ENCODE measurements at regions not wholly inside any gene's neighbourhood (a gene's known extent, or its start where the extent isn't known, plus 50 kb on each side); places are given as distances from the start of the nearest gene placed in this dataset.

DNA sequence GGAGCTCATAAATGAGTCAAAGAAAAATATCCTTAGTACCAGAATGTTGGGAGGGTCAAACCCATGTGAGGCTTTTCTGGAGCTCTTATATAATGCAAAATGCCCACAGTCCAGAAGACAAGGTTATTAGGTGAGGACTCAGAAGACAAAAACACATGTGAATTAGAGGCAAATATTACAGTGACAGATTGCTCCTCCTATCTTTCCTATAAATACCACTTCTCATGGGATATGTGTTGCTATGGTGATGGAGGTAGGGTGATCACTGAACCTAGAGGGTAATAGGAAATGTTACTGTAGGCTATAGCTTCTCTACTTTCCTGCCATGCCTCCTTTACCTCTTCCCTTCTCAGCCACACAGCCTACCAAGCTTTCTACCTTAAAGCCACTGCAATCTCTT, 264.6 kb downstream of the SEC61B start:
- Histone ChIP-seq H3K27me3 (ENCODE audit: control insufficient read depth, insufficient read depth, low read length) (no peaks in the 10 kb centered on the region), H3K9me3 (ENCODE audit: control insufficient read depth, insufficient read depth, low read length) (no peaks in the 10 kb centered on the region), H3K27ac (ENCODE audit: low read depth, low read length) (no peak overlapping the region), H3K4me3 (ENCODE audit: low read depth, low read length) (no peak overlapping the region)
- TF ChIP-seq, protein P1, sequence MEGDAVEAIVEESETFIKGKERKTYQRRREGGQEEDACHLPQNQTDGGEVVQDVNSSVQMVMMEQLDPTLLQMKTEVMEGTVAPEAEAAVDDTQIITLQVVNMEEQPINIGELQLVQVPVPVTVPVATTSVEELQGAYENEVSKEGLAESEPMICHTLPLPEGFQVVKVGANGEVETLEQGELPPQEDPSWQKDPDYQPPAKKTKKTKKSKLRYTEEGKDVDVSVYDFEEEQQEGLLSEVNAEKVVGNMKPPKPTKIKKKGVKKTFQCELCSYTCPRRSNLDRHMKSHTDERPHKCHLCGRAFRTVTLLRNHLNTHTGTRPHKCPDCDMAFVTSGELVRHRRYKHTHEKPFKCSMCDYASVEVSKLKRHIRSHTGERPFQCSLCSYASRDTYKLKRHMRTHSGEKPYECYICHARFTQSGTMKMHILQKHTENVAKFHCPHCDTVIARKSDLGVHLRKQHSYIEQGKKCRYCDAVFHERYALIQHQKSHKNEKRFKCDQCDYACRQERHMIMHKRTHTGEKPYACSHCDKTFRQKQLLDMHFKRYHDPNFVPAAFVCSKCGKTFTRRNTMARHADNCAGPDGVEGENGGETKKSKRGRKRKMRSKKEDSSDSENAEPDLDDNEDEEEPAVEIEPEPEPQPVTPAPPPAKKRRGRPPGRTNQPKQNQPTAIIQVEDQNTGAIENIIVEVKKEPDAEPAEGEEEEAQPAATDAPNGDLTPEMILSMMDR (IDR thresholded peaks at IDR 0.05; ENCODE audit: low read depth, low read length) = no peak
- DNase-seq (ENCODE audit: low read depth, low spot score) = no peak
- POLR2A ChIA-PET = no interaction called here
- CTCF ChIA-PET = no interaction called here

DNA sequence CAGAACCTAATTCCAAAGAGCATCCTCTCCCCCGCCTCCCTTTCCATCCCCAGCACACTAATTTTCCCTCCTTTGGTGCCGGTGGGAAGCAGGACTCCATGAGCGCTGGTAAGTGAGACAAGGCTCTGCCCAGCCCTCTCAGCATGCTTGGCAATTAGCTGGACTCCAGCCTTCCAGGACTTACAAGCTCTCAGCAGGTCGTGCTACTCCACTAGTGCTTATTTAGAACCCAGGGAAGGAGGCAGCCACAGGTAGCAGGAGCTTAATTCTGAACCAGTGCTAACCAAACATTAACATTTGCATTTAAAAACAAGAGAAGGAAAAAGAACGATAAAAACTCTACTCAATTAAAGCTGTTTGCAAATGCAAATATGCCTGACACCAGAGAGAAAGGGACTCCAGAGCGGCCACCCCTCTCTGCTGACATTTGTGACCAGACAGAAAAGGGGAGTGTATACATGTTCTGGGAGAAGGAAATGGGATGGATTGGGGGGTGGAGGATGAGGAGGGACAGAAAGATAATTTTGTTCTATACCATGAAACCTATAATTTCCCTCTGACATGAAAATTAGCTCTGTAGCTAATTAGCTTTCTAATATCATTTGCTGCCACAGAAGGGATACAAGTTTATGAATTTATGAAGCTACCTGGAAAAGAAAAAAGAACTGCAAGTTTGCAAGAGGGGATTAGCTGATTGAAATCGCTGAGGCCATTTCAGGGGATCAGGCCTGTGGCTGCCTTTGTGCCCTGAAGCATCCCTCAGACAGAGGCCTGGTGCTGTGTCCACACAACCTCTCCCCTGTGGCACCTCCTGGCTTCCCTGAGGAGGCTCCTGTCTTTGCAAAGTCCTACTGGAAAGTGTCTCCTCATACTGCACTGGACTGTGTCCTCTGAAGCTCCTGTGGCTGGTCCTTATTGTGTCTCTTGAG, 266.3 kb downstream of the SEC61B start:
- ChIA-PET POLR2A (no interaction called here), CTCF (interaction anchor here (0.8 to 0.9 kb wide), 2 partner anchors 23 to 223 kb away, joined by 3 read pairs; no protein-coding TSS in a partner anchor)
- no peaks in the 10 kb centered on the region for H3K9me3 ChIP-seq (ENCODE audit: control insufficient read depth, insufficient read depth, low read length)
- H3K27me3 ChIP-seq (ENCODE audit: control insufficient read depth, insufficient read depth, low read length) = peaks cover 4% of the 10 kb centered on the region
- no peak overlapping the region for H3K27ac ChIP-seq (ENCODE audit: low read depth, low read length)
- DNase-seq (ENCODE audit: low read depth, low spot score) = no peak
- no peak overlapping the region for H3K4me3 ChIP-seq (ENCODE audit: low read depth, low read length)
- TF ChIP-seq, protein P1 (IDR thresholded peaks at IDR 0.05; ENCODE audit: low read depth, low read length) = no peak

DNA sequence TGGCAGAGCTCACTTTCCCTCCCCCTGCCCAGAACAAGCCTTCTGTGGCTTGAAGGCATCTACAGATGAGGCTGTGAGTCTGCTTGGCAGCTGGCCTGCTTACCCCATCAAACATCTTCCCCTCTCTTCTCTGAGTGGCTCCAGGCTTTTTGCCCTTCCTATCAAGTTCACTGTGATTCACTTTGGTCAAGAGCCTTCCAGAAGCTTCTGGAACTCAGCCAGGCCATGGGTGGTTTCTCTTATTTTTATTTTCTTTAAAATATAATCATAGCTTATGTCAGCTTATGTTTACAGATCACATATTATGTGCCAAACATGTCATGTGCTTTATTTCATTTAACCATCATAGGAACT, 267.0 kb downstream of the SEC61B start:
- DNase-seq (ENCODE audit: low read depth, low spot score) = peak; percentile 16
- ChIA-PET POLR2A (interaction anchor here (0.6 kb wide), 1 partner anchor 136 kb away, joined by 3 read pairs; no protein-coding TSS in a partner anchor), CTCF (interaction anchor here (0.8 to 0.9 kb wide), 2 partner anchors 23 to 223 kb away, joined by 3 read pairs; no protein-coding TSS in a partner anchor)
- Histone ChIP-seq H3K27me3 (ENCODE audit: control insufficient read depth, insufficient read depth, low read length) (peaks cover 5% of the 10 kb centered on the region), H3K4me3 (ENCODE audit: low read depth, low read length) (no peak overlapping the region), H3K9me3 (ENCODE audit: control insufficient read depth, insufficient read depth, low read length) (no peaks in the 10 kb centered on the region), H3K27ac (ENCODE audit: low read depth, low read length) (no peak overlapping the region)
- TF ChIP-seq, protein P1 (IDR thresholded peaks at IDR 0.05; ENCODE audit: low read depth, low read length) = no peak

DNA sequence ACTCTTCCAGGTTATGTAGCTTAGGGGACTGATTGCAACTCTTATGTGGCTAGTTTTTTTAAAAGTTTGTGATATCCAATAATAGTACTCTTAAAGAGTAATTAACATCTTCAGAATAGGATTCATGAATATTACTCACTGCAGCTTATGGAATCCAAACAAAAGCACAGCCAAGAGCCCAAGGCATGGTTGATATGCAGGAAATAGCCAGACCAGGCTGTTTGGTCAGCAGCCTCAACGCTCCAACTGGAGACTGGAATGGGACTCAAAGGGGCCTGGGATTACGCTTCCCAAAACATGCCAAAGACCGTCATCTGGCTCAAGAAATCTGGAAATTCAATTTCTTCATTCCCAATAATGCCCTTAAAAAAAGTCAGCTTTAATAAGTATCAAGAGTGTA, 268.6 kb downstream of the SEC61B start:
- ChIA-PET CTCF (no interaction called here), POLR2A (no interaction called here)
- DNase-seq (ENCODE audit: low read depth, low spot score) = no peak
- H3K9me3 ChIP-seq (ENCODE audit: control insufficient read depth, insufficient read depth, low read length) = no peaks in the 10 kb centered on the region
- H3K27me3 ChIP-seq (ENCODE audit: control insufficient read depth, insufficient read depth, low read length) = peaks cover 5% of the 10 kb centered on the region
- no peak overlapping the region for H3K27ac ChIP-seq (ENCODE audit: low read depth, low read length)
- no peak overlapping the region for H3K4me3 ChIP-seq (ENCODE audit: low read depth, low read length)
- TF ChIP-seq, protein P1 (IDR thresholded peaks at IDR 0.05; ENCODE audit: low read depth, low read length) = no peak

DNA sequence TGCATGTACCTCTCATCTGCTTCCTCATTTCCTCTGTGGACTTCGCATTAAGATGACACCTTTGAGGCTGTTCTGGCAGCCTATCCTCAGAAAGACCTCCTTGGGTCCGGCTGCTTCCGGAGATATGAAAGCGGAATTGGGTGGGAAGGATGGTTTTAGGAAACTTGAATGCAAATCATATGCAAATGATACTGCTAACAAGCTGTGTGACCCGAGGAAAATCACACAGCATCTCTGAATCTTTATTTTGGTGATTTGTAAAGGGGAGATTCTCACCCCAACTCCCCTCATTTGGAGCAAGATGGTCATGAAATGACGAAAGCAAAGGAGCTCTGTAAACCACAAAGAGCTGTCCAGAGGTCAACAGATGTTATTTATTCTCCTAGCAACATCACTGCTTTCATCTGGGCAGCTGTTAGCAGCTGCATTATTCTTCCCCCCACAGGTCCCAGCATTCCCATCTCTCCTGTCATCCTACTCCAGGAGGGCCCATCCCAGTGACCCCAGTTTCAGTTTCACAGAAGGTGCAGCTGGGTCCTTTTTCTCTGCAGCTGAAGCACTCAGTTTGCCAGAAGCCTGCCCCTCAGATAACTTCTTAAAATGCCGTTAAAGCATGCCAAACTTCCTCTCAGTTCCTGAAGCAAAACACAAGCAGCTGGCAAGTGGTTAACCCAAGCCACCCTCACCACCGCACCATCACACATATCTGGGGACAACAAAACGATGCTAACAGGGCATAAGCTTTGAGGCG, 269.5 kb downstream of the SEC61B start:
- CTCF ChIA-PET = no interaction called here

More for the DNA sequence above, 269.5 kb downstream of the SEC61B start:
- Histone ChIP-seq H3K4me3 (ENCODE audit: low read depth, low read length) (no peak overlapping the region), H3K9me3 (ENCODE audit: control insufficient read depth, insufficient read depth, low read length) (no peaks in the 10 kb centered on the region), H3K27me3 (ENCODE audit: control insufficient read depth, insufficient read depth, low read length) (peaks cover 5% of the 10 kb centered on the region), H3K27ac (ENCODE audit: low read depth, low read length) (no peak overlapping the region)
- POLR2A ChIA-PET = no interaction called here
- TF ChIP-seq, protein P1 (IDR thresholded peaks at IDR 0.05; ENCODE audit: low read depth, low read length) = no peak
- peak; percentile 18 for DNase-seq (ENCODE audit: low read depth, low spot score)

Data from AG04450 (cell line).